VCaP (cell line): ENCODE measurements at regions not wholly inside any gene's neighbourhood (a gene's known extent, or its start where the extent isn't known, plus 50 kb on each side); places are given as distances from the start of the nearest gene placed in this dataset.
"Not testable (repeated sequence)": the region's sequence is repeated elsewhere in the genome, so short reads cannot be mapped to it uniquely, and the experiment has no call there.

Source experiments
- H3K27ac ChIP-seq: fragments of 450-650 bp; 2 replicates; pipeline ENCODE4 v1.5.1; 2017
- TF ChIP-seq, protein P1 (sequence below): fragments of 450-650 bp; conservative IDR thresholded peaks from 2 replicates; pipeline ENCODE4 v1.5.1; 2017; ENCODE audit warnings: mild to moderate bottlenecking, moderate library complexity

DNA sequence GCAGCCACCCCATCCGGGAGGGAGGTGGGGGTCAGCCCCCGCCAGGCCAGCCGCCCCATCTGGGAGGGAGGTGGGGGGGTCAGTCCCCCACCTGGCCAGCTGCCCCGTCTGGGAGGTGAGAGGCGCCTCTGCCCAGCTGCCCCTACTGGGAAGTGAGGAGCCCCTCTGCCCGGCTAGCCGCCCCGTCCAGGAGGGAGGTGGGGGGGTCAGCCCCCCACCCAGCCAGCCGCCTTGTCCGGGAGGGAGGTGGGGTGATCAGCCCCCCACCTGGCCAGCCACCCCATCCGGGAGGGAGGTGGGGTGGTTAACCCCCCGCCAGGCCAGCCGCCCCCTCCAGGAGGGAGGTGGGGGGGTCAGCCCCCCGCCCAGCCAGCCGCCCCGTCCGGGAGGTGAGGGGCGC is 852.4 kb upstream of the DEFB115 start:
- H3K27ac ChIP-seq = not testable (repeated sequence)

DNA sequence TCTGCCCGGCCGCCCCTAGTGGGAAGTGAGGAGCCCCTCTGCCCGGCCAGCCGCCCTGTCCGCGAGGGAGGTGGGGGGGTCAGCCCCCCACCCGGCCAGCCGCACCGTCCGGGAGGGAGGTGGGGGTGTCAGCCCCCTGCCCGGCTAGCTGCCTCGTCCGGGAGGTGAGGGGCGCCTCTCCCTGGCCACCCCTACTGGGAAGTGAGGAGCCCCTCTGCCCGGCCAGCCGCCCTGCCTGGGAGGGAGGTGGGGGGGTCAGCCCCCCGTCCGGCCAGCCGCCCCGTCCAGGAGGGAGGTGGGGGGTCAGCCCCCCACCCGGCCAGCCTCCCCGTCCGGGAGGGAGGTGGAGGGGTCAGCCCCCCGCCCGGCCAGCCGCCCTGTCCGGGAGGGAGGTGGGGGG is 851.9 kb upstream of the DEFB115 start:
- not testable (repeated sequence) for H3K27ac ChIP-seq

GRCh38 chr20:30406370-30406769 is 851.1 kb upstream of the DEFB115 start:
- H3K27ac ChIP-seq = not testable (repeated sequence)

DNA sequence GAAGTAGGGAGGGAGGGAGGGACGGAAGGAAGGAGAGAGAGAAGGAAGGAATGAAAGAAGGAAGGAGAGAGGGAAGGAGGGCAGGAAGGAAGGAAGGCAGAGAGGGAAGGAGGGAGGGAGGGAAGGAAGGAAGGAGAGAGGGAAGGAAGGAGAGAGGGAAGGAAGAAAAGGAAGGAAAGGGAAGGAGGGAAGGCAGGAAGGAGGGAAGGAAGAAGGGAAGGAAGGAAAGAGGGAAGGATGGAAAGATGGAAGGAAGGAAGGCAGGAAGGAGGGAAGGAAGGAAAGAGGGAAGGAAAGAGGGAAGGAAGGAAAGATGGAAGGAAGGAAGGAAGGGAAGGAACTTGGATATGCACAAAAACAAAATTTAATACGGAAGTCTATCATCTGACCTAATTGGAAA is 844.5 kb upstream of the DEFB115 start:
- H3K27ac ChIP-seq = no peak overlapping the region
- TF ChIP-seq, protein P1, sequence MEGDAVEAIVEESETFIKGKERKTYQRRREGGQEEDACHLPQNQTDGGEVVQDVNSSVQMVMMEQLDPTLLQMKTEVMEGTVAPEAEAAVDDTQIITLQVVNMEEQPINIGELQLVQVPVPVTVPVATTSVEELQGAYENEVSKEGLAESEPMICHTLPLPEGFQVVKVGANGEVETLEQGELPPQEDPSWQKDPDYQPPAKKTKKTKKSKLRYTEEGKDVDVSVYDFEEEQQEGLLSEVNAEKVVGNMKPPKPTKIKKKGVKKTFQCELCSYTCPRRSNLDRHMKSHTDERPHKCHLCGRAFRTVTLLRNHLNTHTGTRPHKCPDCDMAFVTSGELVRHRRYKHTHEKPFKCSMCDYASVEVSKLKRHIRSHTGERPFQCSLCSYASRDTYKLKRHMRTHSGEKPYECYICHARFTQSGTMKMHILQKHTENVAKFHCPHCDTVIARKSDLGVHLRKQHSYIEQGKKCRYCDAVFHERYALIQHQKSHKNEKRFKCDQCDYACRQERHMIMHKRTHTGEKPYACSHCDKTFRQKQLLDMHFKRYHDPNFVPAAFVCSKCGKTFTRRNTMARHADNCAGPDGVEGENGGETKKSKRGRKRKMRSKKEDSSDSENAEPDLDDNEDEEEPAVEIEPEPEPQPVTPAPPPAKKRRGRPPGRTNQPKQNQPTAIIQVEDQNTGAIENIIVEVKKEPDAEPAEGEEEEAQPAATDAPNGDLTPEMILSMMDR = no peak

DNA sequence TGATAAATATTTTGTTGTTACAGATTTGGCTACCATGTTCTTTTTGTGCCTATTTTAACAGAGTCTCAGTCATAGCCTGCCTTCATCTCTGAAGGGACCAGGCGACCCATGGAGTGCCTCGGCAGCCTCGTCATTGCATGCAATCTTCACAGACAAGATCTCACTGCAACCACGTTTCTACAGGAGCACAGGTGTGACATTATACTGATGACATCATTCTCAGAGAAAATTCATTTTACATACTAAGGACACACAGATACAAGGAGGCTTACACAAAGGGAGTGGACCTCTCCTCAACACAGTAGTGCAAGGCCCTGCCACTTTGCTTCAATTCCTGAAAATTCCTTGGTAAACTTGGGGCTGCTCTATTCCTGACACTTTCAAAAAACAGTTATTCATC is 840.1 kb upstream of the DEFB115 start:
- H3K27ac ChIP-seq = not testable (repeated sequence)

DNA sequence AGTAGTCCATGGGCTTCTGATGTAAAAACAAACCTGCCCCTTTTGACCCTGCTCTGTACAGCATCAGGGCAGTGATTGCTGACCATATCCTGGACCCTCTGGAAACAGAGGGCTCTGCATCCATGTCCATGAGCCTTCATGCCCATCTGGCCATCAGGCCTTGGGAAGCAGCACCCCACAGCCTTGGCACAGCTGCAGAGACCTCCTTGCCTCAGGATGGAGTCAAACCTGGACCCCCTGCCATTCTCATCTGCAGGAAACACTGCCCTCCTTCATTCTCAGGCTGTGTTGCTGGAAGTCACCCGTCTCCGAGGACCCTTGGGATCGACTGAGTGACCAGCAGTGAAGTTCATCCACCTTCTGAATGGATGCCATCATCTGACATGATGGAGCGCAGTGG is 839.1 kb upstream of the DEFB115 start:
- H3K27ac ChIP-seq = not testable (repeated sequence)

DNA sequence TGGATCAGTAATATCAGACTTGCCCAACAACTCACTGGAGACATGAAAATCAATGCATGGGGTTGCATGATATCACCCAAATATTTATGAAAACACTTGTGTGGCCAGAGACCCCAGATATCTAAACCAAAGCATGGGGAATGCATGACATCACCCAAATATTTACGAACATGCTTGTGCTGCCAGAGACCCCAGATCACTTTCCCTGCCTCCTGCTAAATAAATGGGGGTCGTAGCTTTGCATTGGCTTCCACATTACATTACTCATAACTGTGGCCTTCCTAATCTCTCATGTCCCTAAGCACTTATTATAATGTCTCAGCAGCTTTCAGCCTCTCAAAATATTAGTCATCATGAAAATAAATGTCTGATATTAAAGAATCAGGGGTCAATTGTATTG is 838.0 kb upstream of the DEFB115 start:
- H3K27ac ChIP-seq = no peak overlapping the region
- TF ChIP-seq, protein P1 = no peak

- H3K27ac ChIP-seq = not testable (repeated sequence)
Measured at GRCh38 chr20:30419871-30420420, 837.5 kb upstream of the DEFB115 start.
